Fibroblast of lung (primary cell): ENCODE measurements at regions not wholly inside any gene's neighbourhood (a gene's known extent, or its start where the extent isn't known, plus 50 kb on each side); places are given as distances from the start of the nearest gene placed in this dataset.

Experiments
- DNase-seq, 2 donors: peaks; one replicate each; pipeline versions ENCODE4 v3.0.0 to v3.0.0-alpha.2; 2010; ENCODE audit warnings: low read depth in 2 of 2
- H2AFZ ChIP-seq: 2 replicates; pipeline ENCODE4 v1.5.1; 2012; ENCODE audit warnings: low read length, control low read depth, inconsistent platforms
- H3K27ac ChIP-seq: 2 replicates; pipeline ENCODE4 v1.5.1; 2011; ENCODE audit warnings: low read length, control low read depth; ENCODE audit not compliant: insufficient read depth
- H3K27me3 ChIP-seq: 2 replicates; pipeline ENCODE4 v1.5.1; 2011; ENCODE audit warnings: mild to moderate bottlenecking, low read length; ENCODE audit not compliant: control insufficient read depth, insufficient read depth
- H3K36me3 ChIP-seq: 2 replicates; pipeline ENCODE4 v1.5.1; 2011; ENCODE audit warnings: low read length; ENCODE audit not compliant: control insufficient read depth, insufficient read depth
- H3K4me1 ChIP-seq: 2 replicates; pipeline ENCODE4 v1.5.1; 2011; ENCODE audit warnings: low read length; ENCODE audit not compliant: control insufficient read depth, insufficient read depth; ENCODE audit errors: extremely low read depth
- H3K4me2 ChIP-seq: 2 replicates; pipeline ENCODE4 v1.5.1; 2011; ENCODE audit warnings: low read length, control low read depth; ENCODE audit not compliant: insufficient read depth; ENCODE audit errors: extremely low read depth
- H3K4me3 ChIP-seq, 4 experiments: fragments of 200-600 bp in 1 of 4; sonication (generic) in 1 of 4; replicated peaks in 1 of 4; 2 replicates each; pipeline ENCODE4 v1.5.1; 2011 to 2016; ENCODE audit warnings: low read length in 4 of 4, low read depth in 3 of 4, mild to moderate bottlenecking in 3 of 4, control low read depth in 2 of 4, inconsistent platforms in 1 of 4, mixed read lengths in 1 of 4; ENCODE audit not compliant: insufficient read depth in 1 of 4; ENCODE audit errors: control extremely low read depth in 1 of 4
- H3K79me2 ChIP-seq: 2 replicates; pipeline ENCODE4 v1.5.1; 2012; ENCODE audit warnings: mild to moderate bottlenecking, low read length, inconsistent platforms; ENCODE audit not compliant: control insufficient read depth, insufficient read depth
- H3K9ac ChIP-seq: 2 replicates; pipeline ENCODE4 v1.5.1; 2011; ENCODE audit warnings: mild to moderate bottlenecking, low read length, control low read depth; ENCODE audit not compliant: insufficient read depth
- H3K9me3 ChIP-seq: 2 replicates; pipeline ENCODE4 v1.5.1; 2012; ENCODE audit warnings: low read depth, low read length; ENCODE audit not compliant: control insufficient read depth, insufficient read depth
- H4K20me1 ChIP-seq: 2 replicates; pipeline ENCODE4 v1.5.1; 2011; ENCODE audit warnings: low read length; ENCODE audit not compliant: control insufficient read depth, insufficient read depth; ENCODE audit errors: extremely low read depth
- EZH2 ChIP-seq: IDR thresholded peaks from 2 replicates; pipeline ENCODE4 v1.5.1; 2012; ENCODE audit warnings: low read length, control low read depth, mild to moderate bottlenecking; ENCODE audit errors: missing control alignments
- TF ChIP-seq, protein P1 (sequence below), 2 donors: IDR thresholded peaks in 1 of 2; conservative IDR thresholded peaks in 1 of 2; 1 replicate in 1 of 2; 2 replicates in 1 of 2; pipeline ENCODE4 v1.5.1; 2011 to 2012; ENCODE audit warnings: low read length in 2 of 2, control low read depth in 1 of 2, inconsistent platforms in 1 of 2, low read depth in 1 of 2, mild to moderate bottlenecking in 1 of 2

DNA sequence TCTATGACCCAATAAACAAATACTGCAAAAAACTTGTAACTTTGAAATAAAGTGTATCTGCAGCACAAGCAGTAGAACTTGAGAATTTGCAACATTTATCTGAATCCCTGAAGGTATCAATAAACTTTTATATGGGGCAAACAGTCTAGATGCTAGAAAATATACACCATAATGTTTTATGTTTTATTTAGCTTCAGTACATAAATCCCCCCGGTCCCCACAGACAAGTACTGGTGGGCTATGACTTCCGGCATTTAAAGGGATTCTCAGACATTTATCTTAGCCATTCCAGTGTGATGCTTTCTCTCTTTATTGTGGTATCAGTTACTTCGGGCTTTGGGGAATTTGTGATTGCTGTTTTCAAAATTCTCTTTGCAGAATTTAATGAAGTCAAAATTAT lies 390.4 kb downstream of the SIPA1L2 start:
- Histone ChIP-seq H3K9ac (no peak overlapping the region), H3K79me2 (no peaks in the 10 kb centered on the region), H3K4me3 (no peak overlapping the region), H3K4me1 (no peaks in the 10 kb centered on the region), H2AFZ (no peak overlapping the region), H4K20me1 (no peaks in the 10 kb centered on the region), H3K9me3 (no peaks in the 10 kb centered on the region), H3K27ac (no peak overlapping the region), H3K36me3 (no peaks in the 10 kb centered on the region), H3K4me2 (no peak overlapping the region), H3K27me3 (no peaks in the 10 kb centered on the region)
- DNase-seq, result no peak
- TF ChIP-seq EZH2, result no peak
- TF ChIP-seq, protein P1, sequence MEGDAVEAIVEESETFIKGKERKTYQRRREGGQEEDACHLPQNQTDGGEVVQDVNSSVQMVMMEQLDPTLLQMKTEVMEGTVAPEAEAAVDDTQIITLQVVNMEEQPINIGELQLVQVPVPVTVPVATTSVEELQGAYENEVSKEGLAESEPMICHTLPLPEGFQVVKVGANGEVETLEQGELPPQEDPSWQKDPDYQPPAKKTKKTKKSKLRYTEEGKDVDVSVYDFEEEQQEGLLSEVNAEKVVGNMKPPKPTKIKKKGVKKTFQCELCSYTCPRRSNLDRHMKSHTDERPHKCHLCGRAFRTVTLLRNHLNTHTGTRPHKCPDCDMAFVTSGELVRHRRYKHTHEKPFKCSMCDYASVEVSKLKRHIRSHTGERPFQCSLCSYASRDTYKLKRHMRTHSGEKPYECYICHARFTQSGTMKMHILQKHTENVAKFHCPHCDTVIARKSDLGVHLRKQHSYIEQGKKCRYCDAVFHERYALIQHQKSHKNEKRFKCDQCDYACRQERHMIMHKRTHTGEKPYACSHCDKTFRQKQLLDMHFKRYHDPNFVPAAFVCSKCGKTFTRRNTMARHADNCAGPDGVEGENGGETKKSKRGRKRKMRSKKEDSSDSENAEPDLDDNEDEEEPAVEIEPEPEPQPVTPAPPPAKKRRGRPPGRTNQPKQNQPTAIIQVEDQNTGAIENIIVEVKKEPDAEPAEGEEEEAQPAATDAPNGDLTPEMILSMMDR (conservative IDR thresholded peaks at IDR 0.05 in 1 of 2, IDR thresholded peaks at IDR 0.05 in 1 of 2; ENCODE audit: low read depth in 1 of 2, low read length in 2 of 2), result no peak

DNA sequence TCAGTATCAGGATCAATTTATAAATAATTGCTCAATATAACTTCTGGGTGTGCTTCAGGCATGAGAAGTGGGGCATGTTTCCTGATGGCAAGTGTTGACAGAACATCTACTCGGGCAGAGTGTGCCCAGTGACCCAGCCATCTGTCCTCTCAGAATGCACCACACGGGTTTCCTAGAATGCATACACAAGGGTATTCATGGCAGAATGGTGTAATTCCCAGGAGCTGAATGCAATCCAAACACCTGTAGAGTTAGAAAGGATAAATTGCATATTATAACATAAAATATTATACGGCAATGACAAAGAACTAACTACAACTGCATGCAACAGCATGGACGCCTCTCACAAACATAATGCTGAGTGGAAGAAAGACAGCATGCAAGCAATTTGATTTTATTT lies 391.9 kb downstream of the SIPA1L2 start:
- no peaks in the 10 kb centered on the region for H3K9me3 ChIP-seq
- H3K79me2 ChIP-seq, result no peaks in the 10 kb centered on the region
- H3K36me3 ChIP-seq, result no peaks in the 10 kb centered on the region
- H3K27ac ChIP-seq, result no peak overlapping the region
- H3K4me3 ChIP-seq, result no peak overlapping the region
- no peaks in the 10 kb centered on the region for H3K4me1 ChIP-seq
- no peak overlapping the region for H3K9ac ChIP-seq
- TF ChIP-seq, protein P1 (conservative IDR thresholded peaks at IDR 0.05 in 1 of 2, IDR thresholded peaks at IDR 0.05 in 1 of 2; ENCODE audit: low read depth in 1 of 2, low read length in 2 of 2), result no peak
- TF ChIP-seq EZH2, result no peak
- no peaks in the 10 kb centered on the region for H3K27me3 ChIP-seq
- H2AFZ ChIP-seq, result no peak overlapping the region
- no peak for DNase-seq
- H3K4me2 ChIP-seq, result no peak overlapping the region
- H4K20me1 ChIP-seq, result no peaks in the 10 kb centered on the region

- no peak for DNase-seq
- Histone ChIP-seq H3K4me3 (no peak overlapping the region), H3K4me1 (no peaks in the 10 kb centered on the region), H3K4me2 (no peak overlapping the region), H2AFZ (no peak overlapping the region), H3K36me3 (no peaks in the 10 kb centered on the region), H3K9ac (no peak overlapping the region), H3K27me3 (no peaks in the 10 kb centered on the region), H3K9me3 (no peaks in the 10 kb centered on the region), H4K20me1 (no peaks in the 10 kb centered on the region), H3K27ac (no peak overlapping the region), H3K79me2 (no peaks in the 10 kb centered on the region)
- no peak for TF ChIP-seq EZH2
- TF ChIP-seq, protein P1 (conservative IDR thresholded peaks at IDR 0.05 in 1 of 2, IDR thresholded peaks at IDR 0.05 in 1 of 2; ENCODE audit: low read depth in 1 of 2, low read length in 2 of 2), result no peak
Observed at GRCh38 chr1:232227306-232227705, 402.6 kb downstream of the SIPA1L2 start.
